Calu3 (cell line): ENCODE measurements at regions not wholly inside any gene's neighbourhood (a gene's known extent, or its start where the extent isn't known, plus 50 kb on each side); places are given as distances from the start of the nearest gene placed in this dataset.
A peak's percentile ranks its signal among the peaks of the same experiment; 100 is the strongest.

Source experiments
- BruUV-seq: library from RNA; stranded (reverse); fragments of 400-500 nt; replicated peaks from 2 replicates; lab custom pipeline; 2021; lab: Mats Ljungman, UMichigan
- CTCF ChIA-PET: fragments of 300-600 bp; sonication (Branson Sonifier 250); formaldehyde crosslinking; loops from one replicate; lab custom pipeline; 2022; ENCODE audit warnings: antibody characterized with exemption; lab: Charles Lee
- DNase-seq: peaks from one replicate; pipeline ENCODE4 v3.0.0; 2022
- H3K27ac Mint-ChIP-seq: one replicate; pipeline ENCODE4 v1.8.0; 2022; ENCODE audit warnings: mixed read lengths; ENCODE audit not compliant: unreplicated experiment
- H3K27me3 Mint-ChIP-seq: one replicate; pipeline ENCODE4 v1.8.0; 2022; ENCODE audit warnings: mixed read lengths; ENCODE audit not compliant: unreplicated experiment
- H3K36me3 Mint-ChIP-seq: one replicate; pipeline ENCODE4 v1.8.0; 2022; ENCODE audit warnings: mild to moderate bottlenecking, moderate library complexity, mixed read lengths; ENCODE audit not compliant: insufficient read depth, unreplicated experiment
- H3K4me1 Mint-ChIP-seq: one replicate; pipeline ENCODE4 v1.8.0; 2022; ENCODE audit warnings: mild to moderate bottlenecking, low read depth, mixed read lengths; ENCODE audit not compliant: unreplicated experiment
- H3K4me3 Mint-ChIP-seq: one replicate; pipeline ENCODE4 v1.8.0; 2022; ENCODE audit warnings: mild to moderate bottlenecking, low read depth, moderate library complexity, mixed read lengths; ENCODE audit not compliant: unreplicated experiment
- H3K9me3 Mint-ChIP-seq: one replicate; pipeline ENCODE4 v1.8.0; 2022; ENCODE audit warnings: low read depth, mixed read lengths; ENCODE audit not compliant: unreplicated experiment
- CTCF ChIP-seq: fragments of 200-600 bp; IDR thresholded peaks from one replicate; pipeline ENCODE4 v1.8.0; 2022; ENCODE audit warnings: antibody characterized with exemption; ENCODE audit not compliant: unreplicated experiment
- intact Hi-C: fragments of 100-400 bp; cut with micrococcal nuclease; formaldehyde crosslinking; loops from one replicate; pipeline ENCODE4 v1.10.0; 2022; ENCODE audit not compliant: unreplicated experiment

GRCh38 chr5:110812639-110813038 lies 73.8 kb downstream of the SLC25A46 start:
- intact Hi-C loops = no loop called here
- Mint-ChIP-seq H3K36me3 (no peaks in the 10 kb centered on the region), H3K4me3 (no peak overlapping the region), H3K4me1 (peaks cover 25% of the 10 kb centered on the region), H3K9me3 (peaks cover 6% of the 10 kb centered on the region), H3K27me3 (no peaks in the 10 kb centered on the region), H3K27ac (no peak overlapping the region)
- no peak for TF ChIP-seq CTCF
- CTCF ChIA-PET = no interaction called here
- no peak for DNase-seq
- no TSS peak for BruUV-seq

- CTCF ChIA-PET = interaction anchor here (0.6 to 1.4 kb wide), 2 partner anchors 11 to 243 kb away, joined by 3 to 4 read pairs; no protein-coding TSS in a partner anchor
- TF ChIP-seq CTCF = no peak
- intact Hi-C loops = no loop called here
- DNase-seq = no peak
- BruUV-seq = no TSS peak
- H3K9me3 Mint-ChIP-seq = peaks cover 6% of the 10 kb centered on the region
- peak overlapping the region; percentile 40 for H3K27ac Mint-ChIP-seq
- no peak overlapping the region for H3K4me3 Mint-ChIP-seq
- no peaks in the 10 kb centered on the region for H3K27me3 Mint-ChIP-seq
- peaks cover 30% of the 10 kb centered on the region for H3K4me1 Mint-ChIP-seq
- no peaks in the 10 kb centered on the region for H3K36me3 Mint-ChIP-seq
Measured at GRCh38 chr5:110815916-110816605, 77.3 kb downstream of the SLC25A46 start.

- Mint-ChIP-seq H3K27me3 (no peaks in the 10 kb centered on the region), H3K9me3 (peaks cover 3% of the 10 kb centered on the region), H3K36me3 (no peaks in the 10 kb centered on the region), H3K4me3 (peak overlapping the region; percentile 9), H3K27ac (no peak overlapping the region), H3K4me1 (peaks cover 30% of the 10 kb centered on the region)
- no TSS peak for BruUV-seq
- intact Hi-C loops = no loop called here
- DNase-seq = no peak
- CTCF ChIA-PET = no interaction called here
- no peak for TF ChIP-seq CTCF
Measured at GRCh38 chr5:110817459-110817858, 78.7 kb downstream of the SLC25A46 start.

- DNase-seq = no peak
- Mint-ChIP-seq H3K9me3 (peaks cover 8% of the 10 kb centered on the region), H3K27ac (no peak overlapping the region), H3K36me3 (no peaks in the 10 kb centered on the region), H3K4me3 (no peak overlapping the region), H3K27me3 (no peaks in the 10 kb centered on the region), H3K4me1 (no peaks in the 10 kb centered on the region)
- BruUV-seq = no TSS peak
- TF ChIP-seq CTCF = no peak
- CTCF ChIA-PET = no interaction called here
- intact Hi-C loops = no loop called here
Measured at GRCh38 chr5:110823571-110823970, 84.8 kb downstream of the SLC25A46 start.
